ENCODE measurements at regions not wholly inside any gene's neighbourhood (a gene's known extent, or its start where the extent isn't known, plus 50 kb on each side); places are given as distances from the start of the nearest gene placed in this dataset.

DNA sequence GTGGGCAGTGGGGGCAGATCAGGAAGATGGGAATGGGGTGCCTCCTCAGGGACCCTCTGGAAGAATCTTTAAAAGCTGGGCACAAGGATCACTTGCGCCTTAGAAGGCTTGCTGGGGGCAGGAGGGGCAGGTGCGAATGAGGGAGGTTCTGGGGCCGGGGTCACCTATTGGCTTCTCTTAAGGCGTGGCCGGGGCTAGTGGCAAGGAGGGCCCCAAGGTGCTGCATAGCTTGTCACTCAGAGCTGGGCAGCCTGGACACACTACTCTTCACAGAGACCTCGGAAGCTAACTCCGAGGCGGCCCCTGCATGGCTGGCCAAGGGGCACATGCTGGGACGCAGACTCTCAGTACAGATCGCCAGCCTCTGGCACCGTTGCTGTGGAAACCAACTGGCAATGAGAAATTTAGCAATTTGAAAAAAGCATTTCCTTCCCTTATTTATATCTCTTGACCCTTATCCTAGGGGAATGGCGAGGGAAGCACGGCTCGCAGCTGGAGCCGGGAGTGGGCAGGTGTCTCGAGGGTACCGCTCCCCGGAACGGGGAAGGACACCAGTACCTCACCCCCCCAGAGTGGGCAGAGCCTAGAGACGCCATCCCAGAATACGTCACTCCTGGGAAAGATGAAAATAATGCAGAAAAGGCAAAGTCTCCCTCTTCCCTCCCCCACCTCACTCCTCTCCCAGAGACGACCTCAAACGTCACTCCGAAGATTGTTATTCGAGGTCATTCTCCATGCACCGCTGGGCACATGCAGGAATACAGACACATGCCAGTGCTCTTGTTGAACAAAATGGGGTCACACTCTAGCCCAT, 188.1 kb downstream of the CTTN start:
- no peak overlapping the region for H3K4me3 ChIP-seq (ENCODE audit: low read length)
- no peak for DNase-seq (ENCODE audit: low read depth)
- TF ChIP-seq, protein P1, sequence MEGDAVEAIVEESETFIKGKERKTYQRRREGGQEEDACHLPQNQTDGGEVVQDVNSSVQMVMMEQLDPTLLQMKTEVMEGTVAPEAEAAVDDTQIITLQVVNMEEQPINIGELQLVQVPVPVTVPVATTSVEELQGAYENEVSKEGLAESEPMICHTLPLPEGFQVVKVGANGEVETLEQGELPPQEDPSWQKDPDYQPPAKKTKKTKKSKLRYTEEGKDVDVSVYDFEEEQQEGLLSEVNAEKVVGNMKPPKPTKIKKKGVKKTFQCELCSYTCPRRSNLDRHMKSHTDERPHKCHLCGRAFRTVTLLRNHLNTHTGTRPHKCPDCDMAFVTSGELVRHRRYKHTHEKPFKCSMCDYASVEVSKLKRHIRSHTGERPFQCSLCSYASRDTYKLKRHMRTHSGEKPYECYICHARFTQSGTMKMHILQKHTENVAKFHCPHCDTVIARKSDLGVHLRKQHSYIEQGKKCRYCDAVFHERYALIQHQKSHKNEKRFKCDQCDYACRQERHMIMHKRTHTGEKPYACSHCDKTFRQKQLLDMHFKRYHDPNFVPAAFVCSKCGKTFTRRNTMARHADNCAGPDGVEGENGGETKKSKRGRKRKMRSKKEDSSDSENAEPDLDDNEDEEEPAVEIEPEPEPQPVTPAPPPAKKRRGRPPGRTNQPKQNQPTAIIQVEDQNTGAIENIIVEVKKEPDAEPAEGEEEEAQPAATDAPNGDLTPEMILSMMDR (conservative IDR thresholded peaks at IDR 0.05; ENCODE audit: low read length) = no peak

- H3K4me3 ChIP-seq (ENCODE audit: low read length) = no peak overlapping the region
- DNase-seq (ENCODE audit: low read depth) = no peak
- TF ChIP-seq, protein P1 (conservative IDR thresholded peaks at IDR 0.05; ENCODE audit: low read length) = no peak
Measured at GRCh38 chr11:70587075-70587389, 188.7 kb downstream of the CTTN start.

DNA sequence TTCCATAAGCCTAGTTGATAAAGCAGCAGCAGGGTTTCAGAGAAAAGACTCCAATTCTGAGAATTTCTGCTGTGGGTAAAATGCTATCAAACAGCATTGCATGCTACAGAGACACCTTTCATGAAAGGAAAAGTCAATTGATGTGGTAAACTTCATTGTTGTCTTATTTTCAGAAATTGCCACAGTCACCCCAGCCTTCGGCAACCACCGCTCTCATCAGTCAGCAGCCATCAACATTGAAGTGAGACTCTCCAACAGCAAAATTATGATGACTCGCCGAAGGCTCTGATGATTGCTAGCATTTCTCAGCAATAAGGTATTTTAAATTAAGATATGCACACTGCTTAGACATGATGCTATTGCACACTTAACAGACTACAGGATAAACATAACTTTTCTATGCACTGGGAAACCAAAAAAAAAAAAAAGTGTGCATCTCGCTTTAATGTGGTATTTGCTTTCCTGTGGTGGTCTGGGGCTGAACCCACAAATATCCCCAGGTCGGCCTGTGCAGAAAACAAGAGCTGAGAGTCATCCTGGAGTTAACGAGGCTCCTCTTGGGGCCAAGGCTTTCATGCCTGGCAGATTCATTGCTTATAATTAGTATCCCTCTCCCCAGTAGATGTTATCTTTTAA, 192.1 kb downstream of the CTTN start:
- no peak for DNase-seq (ENCODE audit: low read depth)
- no peak overlapping the region for H3K4me3 ChIP-seq (ENCODE audit: low read length)
- TF ChIP-seq, protein P1 (conservative IDR thresholded peaks at IDR 0.05; ENCODE audit: low read length) = no peak

GRCh38 chr11:70592641-70593165, 194.4 kb downstream of the CTTN start:
- DNase-seq (ENCODE audit: low read depth) = no peak
- H3K4me3 ChIP-seq (ENCODE audit: low read length) = no peak overlapping the region

GRCh38 chr11:70593446-70593983, 195.2 kb downstream of the CTTN start:
- H3K4me3 ChIP-seq (ENCODE audit: low read length) = no peak overlapping the region
- TF ChIP-seq, protein P1 (conservative IDR thresholded peaks at IDR 0.05; ENCODE audit: low read length) = no peak
- no peak for DNase-seq (ENCODE audit: low read depth)

More at GRCh38 chr11:70592641-70593165, 194.4 kb downstream of the CTTN start:
- TF ChIP-seq, protein P1 (conservative IDR thresholded peaks at IDR 0.05; ENCODE audit: low read length) = no peak

GRCh38 chr11:70594031-70594430, 195.7 kb downstream of the CTTN start:
- TF ChIP-seq, protein P1 (conservative IDR thresholded peaks at IDR 0.05; ENCODE audit: low read length) = no peak
- no peak for DNase-seq (ENCODE audit: low read depth)
- no peak overlapping the region for H3K4me3 ChIP-seq (ENCODE audit: low read length)
